ENCODE measurements at regions not wholly inside any gene's neighbourhood (a gene's known extent, or its start where the extent isn't known, plus 50 kb on each side); places are given as distances from the start of the nearest gene placed in this dataset.
"Not testable (repeated sequence)": the region's sequence is repeated elsewhere in the genome, so short reads cannot be mapped to it uniquely, and the experiment has no call there.

DNA sequence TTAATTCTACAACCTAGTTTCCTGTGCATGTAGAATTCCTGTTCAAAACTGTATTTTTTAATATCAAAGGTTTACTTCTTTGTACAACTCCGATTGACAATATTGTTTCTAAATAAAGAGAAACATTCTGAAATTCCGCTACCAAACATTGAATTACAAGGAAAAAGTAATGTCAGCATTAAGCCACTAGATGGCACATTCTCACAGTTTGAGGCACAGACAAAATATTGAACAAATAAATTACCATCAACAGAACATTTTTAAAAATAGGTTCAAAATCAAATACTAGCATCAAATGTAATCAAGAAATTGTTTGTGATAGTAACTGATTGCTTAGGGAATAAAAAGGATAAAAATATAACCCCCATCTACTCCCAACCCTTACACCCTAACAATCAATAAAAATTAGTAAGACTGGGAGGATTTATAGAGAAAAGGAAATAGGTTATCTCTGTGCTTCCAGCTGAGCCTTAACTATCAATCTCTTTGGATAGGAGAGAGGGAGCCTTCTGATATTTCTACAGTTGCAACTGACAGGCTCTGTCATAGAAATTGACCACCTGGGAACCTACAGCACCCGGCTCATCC, 86.6 kb upstream of the C7orf33 start:
- no peak overlapping the region for H3K27ac ChIP-seq
- peak overlapping the region; percentile 19; the same call in 1 of the 2 replicates for H3K4me2 ChIP-seq
- TF ChIP-seq CTCF (conservative IDR thresholded peaks at IDR 0.05; ENCODE audit: low read depth, low read length): peak; percentile 97
- no peak overlapping the region for H3K4me3 ChIP-seq (IDR thresholded peaks at IDR 0.05; ENCODE audit: insufficient read depth, low read depth, low read length)
- H3K27me3 ChIP-seq (ENCODE audit: insufficient read depth, low read depth): no peaks in the 10 kb centered on the region
- H3K79me2 ChIP-seq (ENCODE audit: insufficient read depth, low read depth): no peaks in the 10 kb centered on the region
- H3K9ac ChIP-seq: no peak overlapping the region
- H2AFZ ChIP-seq (ENCODE audit: low read depth): peak overlapping the region; percentile 7; the same call in 1 of the 2 replicates
- no peaks in the 10 kb centered on the region for H3K36me3 ChIP-seq (ENCODE audit: insufficient read depth)
- H3K4me1 ChIP-seq (ENCODE audit: low read depth, poor library complexity, severe bottlenecking): peaks cover 6% of the 10 kb centered on the region
- no peaks in the 10 kb centered on the region for H4K20me1 ChIP-seq (ENCODE audit: insufficient read depth)

GRCh38 chr7:148505645-148506375, 84.8 kb upstream of the C7orf33 start:
- Histone ChIP-seq H3K4me2 (no peak overlapping the region), H3K27me3 (ENCODE audit: insufficient read depth, low read depth) (no peaks in the 10 kb centered on the region), H3K27ac (no peak overlapping the region), H4K20me1 (ENCODE audit: insufficient read depth) (no peaks in the 10 kb centered on the region), H2AFZ (ENCODE audit: low read depth) (no peak overlapping the region), H3K9ac (no peak overlapping the region), H3K36me3 (ENCODE audit: insufficient read depth) (no peaks in the 10 kb centered on the region), H3K4me3 (IDR thresholded peaks at IDR 0.05; ENCODE audit: insufficient read depth, low read depth, low read length) (no peak overlapping the region), H3K79me2 (ENCODE audit: insufficient read depth, low read depth) (no peaks in the 10 kb centered on the region), H3K4me1 (ENCODE audit: low read depth, poor library complexity, severe bottlenecking) (peaks cover 6% of the 10 kb centered on the region)
- TF ChIP-seq CTCF (conservative IDR thresholded peaks at IDR 0.05; ENCODE audit: low read depth, low read length): no peak

- not testable (repeated sequence) for H3K9ac ChIP-seq; H3K4me1 ChIP-seq (ENCODE audit: low read depth, poor library complexity, severe bottlenecking); H3K4me3 ChIP-seq (IDR thresholded peaks at IDR 0.05; ENCODE audit: insufficient read depth, low read depth, low read length); H3K27ac ChIP-seq; H3K79me2 ChIP-seq (ENCODE audit: insufficient read depth, low read depth); H4K20me1 ChIP-seq (ENCODE audit: insufficient read depth); H2AFZ ChIP-seq (ENCODE audit: low read depth); H3K36me3 ChIP-seq (ENCODE audit: insufficient read depth); H3K4me2 ChIP-seq; H3K27me3 ChIP-seq (ENCODE audit: insufficient read depth, low read depth)
Observed at GRCh38 chr7:148507064-148507573, 83.4 kb upstream of the C7orf33 start.

DNA sequence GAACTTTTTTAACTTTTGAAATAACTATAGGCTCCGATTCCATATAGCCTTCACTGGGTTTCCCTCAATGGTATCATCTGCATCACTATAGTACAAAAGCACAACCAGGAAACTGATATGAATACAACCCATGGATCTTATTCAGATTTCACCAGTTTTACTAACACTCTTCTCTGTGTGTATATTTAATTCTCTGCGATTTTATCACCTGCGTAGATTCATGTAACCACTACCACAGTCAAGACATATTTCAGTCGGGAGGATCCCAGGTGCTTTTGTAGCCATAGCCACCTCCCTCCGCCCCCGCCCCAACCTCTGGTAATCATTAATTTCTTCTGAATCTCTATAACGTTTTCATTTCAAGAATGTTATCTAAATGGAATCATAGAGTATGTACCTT, 82.8 kb upstream of the C7orf33 start:
- Histone ChIP-seq H3K27me3 (ENCODE audit: insufficient read depth, low read depth) (no peaks in the 10 kb centered on the region), H3K4me2 (no peak overlapping the region), H2AFZ (ENCODE audit: low read depth) (no peak overlapping the region), H3K4me3 (IDR thresholded peaks at IDR 0.05; ENCODE audit: insufficient read depth, low read depth, low read length) (no peak overlapping the region), H3K4me1 (ENCODE audit: low read depth, poor library complexity, severe bottlenecking) (peaks cover 6% of the 10 kb centered on the region), H4K20me1 (ENCODE audit: insufficient read depth) (no peaks in the 10 kb centered on the region), H3K27ac (no peak overlapping the region), H3K79me2 (ENCODE audit: insufficient read depth, low read depth) (no peaks in the 10 kb centered on the region), H3K9ac (no peak overlapping the region), H3K36me3 (ENCODE audit: insufficient read depth) (no peaks in the 10 kb centered on the region)
- TF ChIP-seq CTCF (conservative IDR thresholded peaks at IDR 0.05; ENCODE audit: low read depth, low read length): no peak

GRCh38 chr7:148514236-148514635, 76.3 kb upstream of the C7orf33 start:
- H3K27me3 ChIP-seq (ENCODE audit: insufficient read depth, low read depth): no peaks in the 10 kb centered on the region
- H3K4me1 ChIP-seq (ENCODE audit: low read depth, poor library complexity, severe bottlenecking): no peaks in the 10 kb centered on the region
- H2AFZ ChIP-seq (ENCODE audit: low read depth): no peak overlapping the region
- TF ChIP-seq CTCF (conservative IDR thresholded peaks at IDR 0.05; ENCODE audit: low read depth, low read length): no peak
- no peaks in the 10 kb centered on the region for H3K79me2 ChIP-seq (ENCODE audit: insufficient read depth, low read depth)
- H3K27ac ChIP-seq: no peak overlapping the region
- no peak overlapping the region for H3K9ac ChIP-seq
- no peaks in the 10 kb centered on the region for H3K36me3 ChIP-seq (ENCODE audit: insufficient read depth)
- no peak overlapping the region for H3K4me2 ChIP-seq
- H3K4me3 ChIP-seq (IDR thresholded peaks at IDR 0.05; ENCODE audit: insufficient read depth, low read depth, low read length): no peak overlapping the region
- H4K20me1 ChIP-seq (ENCODE audit: insufficient read depth): no peaks in the 10 kb centered on the region

Measured in KMS-11 (cell line).